ENCODE measurements at regions not wholly inside any gene's neighbourhood (a gene's known extent, or its start where the extent isn't known, plus 50 kb on each side); places are given as distances from the start of the nearest gene placed in this dataset.

DNA sequence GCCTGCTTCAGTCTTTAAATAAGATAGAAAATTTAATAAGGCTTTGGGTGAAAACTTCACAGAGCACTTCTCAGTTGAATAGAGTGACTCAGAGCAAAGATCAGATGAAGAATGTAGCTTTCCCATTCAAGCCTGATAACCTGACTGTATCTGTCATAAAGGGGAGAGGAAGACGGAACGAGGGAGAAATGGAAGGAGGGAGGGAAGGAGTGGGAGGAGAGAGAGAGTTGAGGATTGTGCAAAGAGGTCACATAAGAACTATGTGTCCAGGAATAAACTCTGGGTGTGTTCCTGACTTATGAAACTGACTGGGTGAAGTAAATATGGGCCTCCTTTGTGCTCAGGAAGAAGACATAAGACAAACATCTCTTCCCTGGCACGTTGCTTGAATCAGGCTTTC, 385.5 kb downstream of the LPIN1 start:
- H3K27me3 ChIP-seq, result no peaks in the 10 kb centered on the region
- no peaks in the 10 kb centered on the region for H3K36me3 ChIP-seq
- H3K27ac ChIP-seq, result no peak overlapping the region
- H3K4me1 ChIP-seq, result peaks cover 5% of the 10 kb centered on the region
- 51% methylated on average over 3 of the region's 3 CpGs for WGBS
- TF ChIP-seq POLR2AphosphoS5 (IDR thresholded peaks at IDR 0.05) (no peak), POLR2A (IDR thresholded peaks at IDR 0.05) (no peak), EP300 (IDR thresholded peaks at IDR 0.05) (no peak)
- TF ChIP-seq, protein P1, sequence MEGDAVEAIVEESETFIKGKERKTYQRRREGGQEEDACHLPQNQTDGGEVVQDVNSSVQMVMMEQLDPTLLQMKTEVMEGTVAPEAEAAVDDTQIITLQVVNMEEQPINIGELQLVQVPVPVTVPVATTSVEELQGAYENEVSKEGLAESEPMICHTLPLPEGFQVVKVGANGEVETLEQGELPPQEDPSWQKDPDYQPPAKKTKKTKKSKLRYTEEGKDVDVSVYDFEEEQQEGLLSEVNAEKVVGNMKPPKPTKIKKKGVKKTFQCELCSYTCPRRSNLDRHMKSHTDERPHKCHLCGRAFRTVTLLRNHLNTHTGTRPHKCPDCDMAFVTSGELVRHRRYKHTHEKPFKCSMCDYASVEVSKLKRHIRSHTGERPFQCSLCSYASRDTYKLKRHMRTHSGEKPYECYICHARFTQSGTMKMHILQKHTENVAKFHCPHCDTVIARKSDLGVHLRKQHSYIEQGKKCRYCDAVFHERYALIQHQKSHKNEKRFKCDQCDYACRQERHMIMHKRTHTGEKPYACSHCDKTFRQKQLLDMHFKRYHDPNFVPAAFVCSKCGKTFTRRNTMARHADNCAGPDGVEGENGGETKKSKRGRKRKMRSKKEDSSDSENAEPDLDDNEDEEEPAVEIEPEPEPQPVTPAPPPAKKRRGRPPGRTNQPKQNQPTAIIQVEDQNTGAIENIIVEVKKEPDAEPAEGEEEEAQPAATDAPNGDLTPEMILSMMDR (IDR thresholded peaks at IDR 0.05), result no peak
- no peak for DNase-seq (ENCODE audit: low spot score in 2 of 2)
- no peak overlapping the region for H3K4me3 ChIP-seq
- no peaks in the 10 kb centered on the region for H3K9me3 ChIP-seq

DNA sequence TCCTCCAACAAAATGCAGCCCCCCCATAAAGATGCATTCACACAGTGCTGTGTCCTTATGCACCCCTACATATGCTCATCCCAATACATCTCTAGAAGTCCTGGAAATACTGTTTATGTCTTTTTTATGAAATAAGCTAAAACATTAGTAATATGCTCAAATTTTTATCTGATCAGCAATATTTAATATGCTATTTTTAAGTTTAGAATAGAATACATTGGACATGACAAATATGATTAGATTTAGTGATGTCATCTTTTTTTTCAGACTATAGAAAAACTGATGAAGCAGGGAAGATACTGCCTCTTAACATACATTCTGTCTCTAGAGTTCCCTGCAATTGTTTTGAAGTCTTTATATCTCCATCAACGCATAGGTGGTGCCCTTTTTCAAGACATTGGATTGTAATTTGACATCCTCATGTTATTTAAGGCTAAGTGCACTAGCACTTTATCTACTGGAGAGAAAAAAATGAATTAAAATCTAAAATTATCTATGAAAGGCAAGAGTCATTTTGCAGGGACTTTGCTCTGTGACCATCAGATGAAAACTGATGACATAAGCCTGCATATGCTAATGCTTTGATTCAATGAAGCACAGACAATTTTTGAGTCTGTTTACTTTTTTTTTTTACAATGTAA, 395.3 kb downstream of the LPIN1 start:
- no peaks in the 10 kb centered on the region for H3K27me3 ChIP-seq
- H3K9me3 ChIP-seq, result no peaks in the 10 kb centered on the region
- no peak overlapping the region for H3K27ac ChIP-seq
- DNase-seq (ENCODE audit: low spot score in 2 of 2), result no peak
- no peaks in the 10 kb centered on the region for H3K4me1 ChIP-seq
- 47% methylated on average over 1 of the region's 1 CpG for WGBS
- no peak overlapping the region for H3K4me3 ChIP-seq
- no peaks in the 10 kb centered on the region for H3K36me3 ChIP-seq
- TF ChIP-seq POLR2A (IDR thresholded peaks at IDR 0.05), result no peak
- no peak for TF ChIP-seq POLR2AphosphoS5 (IDR thresholded peaks at IDR 0.05)
- no peak for TF ChIP-seq EP300 (IDR thresholded peaks at IDR 0.05)
- TF ChIP-seq, protein P1 (IDR thresholded peaks at IDR 0.05), result no peak

DNA sequence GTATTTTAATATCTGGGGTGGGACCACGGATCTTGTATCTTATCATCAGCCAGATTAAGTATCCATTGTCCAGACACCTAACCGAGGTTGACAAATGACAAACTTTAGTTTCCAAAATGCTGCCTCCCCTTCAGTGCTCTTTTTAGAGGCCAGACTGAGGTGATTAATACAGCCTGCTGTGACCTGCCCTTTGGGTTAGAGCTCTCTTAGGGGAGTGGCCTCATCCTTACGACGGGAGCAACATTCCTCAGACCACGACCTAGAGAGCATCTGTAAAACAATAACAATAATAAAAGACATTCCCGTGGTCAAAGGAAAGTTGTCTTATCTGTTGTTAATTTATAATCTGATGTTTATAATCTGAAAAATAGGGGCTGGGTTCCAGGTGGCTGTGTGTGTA, 405.3 kb downstream of the LPIN1 start:
- H3K36me3 ChIP-seq, result no peaks in the 10 kb centered on the region
- no peak overlapping the region for H3K27ac ChIP-seq
- H3K4me3 ChIP-seq, result no peak overlapping the region
- WGBS, result 41% methylated on average over 6 of the region's 6 CpGs
- DNase-seq (ENCODE audit: low spot score in 2 of 2), result no peak
- TF ChIP-seq POLR2AphosphoS5 (IDR thresholded peaks at IDR 0.05), result no peak
- TF ChIP-seq POLR2A (IDR thresholded peaks at IDR 0.05), result no peak
- TF ChIP-seq, protein P1 (IDR thresholded peaks at IDR 0.05), result no peak
- TF ChIP-seq EP300 (IDR thresholded peaks at IDR 0.05), result no peak
- peaks cover 21% of the 10 kb centered on the region for H3K4me1 ChIP-seq
- no peaks in the 10 kb centered on the region for H3K27me3 ChIP-seq
- no peaks in the 10 kb centered on the region for H3K9me3 ChIP-seq

DNA sequence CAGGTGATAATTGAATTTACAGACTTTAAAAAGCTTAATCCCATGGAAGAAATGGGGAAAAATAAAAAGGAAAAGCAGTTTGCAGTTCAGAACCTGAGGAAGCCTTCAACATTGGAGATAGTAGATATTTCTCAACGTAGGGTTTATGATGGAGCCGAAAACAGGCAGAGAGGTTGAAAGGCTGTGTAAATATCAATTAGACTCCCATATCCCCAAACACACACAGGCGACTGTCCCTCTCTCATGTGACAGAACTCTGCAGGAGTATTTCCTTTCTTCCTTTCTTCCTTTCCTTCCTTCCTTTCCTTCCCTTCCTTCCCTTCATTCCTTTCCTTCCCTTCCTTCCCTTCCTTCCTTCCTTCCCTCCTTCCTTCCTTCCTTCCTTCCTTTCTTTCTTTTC, 406.5 kb downstream of the LPIN1 start:
- no peak for TF ChIP-seq EP300 (IDR thresholded peaks at IDR 0.05)
- TF ChIP-seq POLR2A (IDR thresholded peaks at IDR 0.05), result no peak
- no peak for TF ChIP-seq POLR2AphosphoS5 (IDR thresholded peaks at IDR 0.05)
- TF ChIP-seq, protein P1 (IDR thresholded peaks at IDR 0.05), result no peak
- H3K9me3 ChIP-seq, result no peaks in the 10 kb centered on the region
- H3K27ac ChIP-seq, result no peak overlapping the region
- H3K36me3 ChIP-seq, result no peaks in the 10 kb centered on the region
- DNase-seq (ENCODE audit: low spot score in 2 of 2), result no peak
- H3K4me3 ChIP-seq, result no peak overlapping the region
- 85% methylated on average over 3 of the region's 3 CpGs for WGBS
- H3K4me1 ChIP-seq, result peaks cover 21% of the 10 kb centered on the region
- H3K27me3 ChIP-seq, result no peaks in the 10 kb centered on the region

DNA sequence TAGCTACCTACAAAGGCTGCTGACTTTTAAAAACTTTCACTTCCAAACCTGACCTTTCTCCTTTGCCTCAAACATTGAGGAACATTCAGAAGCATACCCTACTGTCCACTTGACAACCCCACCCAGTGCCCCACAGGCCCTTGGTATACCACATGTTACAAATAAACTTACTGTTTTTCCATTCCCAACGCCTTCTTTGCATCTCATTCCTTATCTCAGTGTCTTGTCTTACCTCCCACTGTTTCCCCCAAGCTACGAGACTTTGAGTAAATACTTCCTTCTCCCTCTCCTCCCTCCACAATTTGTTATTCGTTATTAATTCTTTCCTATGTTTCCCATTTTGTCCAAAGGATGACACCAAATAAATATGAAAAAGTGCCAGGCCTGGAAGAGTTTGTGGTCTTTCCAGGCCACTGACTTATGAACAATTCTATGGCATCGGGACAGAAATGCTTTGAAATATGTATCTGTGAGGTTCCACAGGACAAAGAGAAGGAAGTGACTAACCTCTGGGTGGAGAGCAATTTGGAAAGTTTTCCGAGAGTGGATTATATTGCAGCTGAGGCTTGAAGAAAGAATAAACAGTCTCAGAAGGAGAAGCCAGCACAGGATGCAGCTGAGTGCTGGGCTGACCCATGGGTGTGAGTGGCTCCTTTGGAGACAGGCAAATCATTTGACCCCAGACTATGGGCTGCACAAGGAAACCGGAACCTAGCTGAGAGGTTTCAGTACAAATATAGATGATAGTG, 409.0 kb downstream of the LPIN1 start:
- WGBS, result 40% methylated on average over 6 of the region's 6 CpGs
- Histone ChIP-seq H3K27me3 (no peaks in the 10 kb centered on the region), H3K4me3 (no peak overlapping the region), H3K36me3 (no peaks in the 10 kb centered on the region), H3K4me1 (peaks cover 21% of the 10 kb centered on the region), H3K27ac (peak overlapping the region; percentile 50), H3K9me3 (no peaks in the 10 kb centered on the region)
- no peak for DNase-seq (ENCODE audit: low spot score in 2 of 2)
- TF ChIP-seq EP300 (IDR thresholded peaks at IDR 0.05), result no peak
- no peak for TF ChIP-seq POLR2A (IDR thresholded peaks at IDR 0.05)
- TF ChIP-seq POLR2AphosphoS5 (IDR thresholded peaks at IDR 0.05), result no peak
- TF ChIP-seq, protein P1 (IDR thresholded peaks at IDR 0.05), result no peak

Measured in suprapubic skin (tissue), 4 donors.